ENCODE measurements at regions not wholly inside any gene's neighbourhood (a gene's known extent, or its start where the extent isn't known, plus 50 kb on each side); places are given as distances from the start of the nearest gene placed in this dataset.

GRCh38 chrX:46398874-46399273 lies 146.3 kb downstream of the ZNF674 start:
- TF ChIP-seq CTCF (IDR thresholded peaks at IDR 0.05) (no peak), ZFX (IDR thresholded peaks at IDR 0.05; ENCODE audit: borderline replicate concordance) (no peak)
